ENCODE measurements at regions not wholly inside any gene's neighbourhood (a gene's known extent, or its start where the extent isn't known, plus 50 kb on each side); places are given as distances from the start of the nearest gene placed in this dataset.

DNA sequence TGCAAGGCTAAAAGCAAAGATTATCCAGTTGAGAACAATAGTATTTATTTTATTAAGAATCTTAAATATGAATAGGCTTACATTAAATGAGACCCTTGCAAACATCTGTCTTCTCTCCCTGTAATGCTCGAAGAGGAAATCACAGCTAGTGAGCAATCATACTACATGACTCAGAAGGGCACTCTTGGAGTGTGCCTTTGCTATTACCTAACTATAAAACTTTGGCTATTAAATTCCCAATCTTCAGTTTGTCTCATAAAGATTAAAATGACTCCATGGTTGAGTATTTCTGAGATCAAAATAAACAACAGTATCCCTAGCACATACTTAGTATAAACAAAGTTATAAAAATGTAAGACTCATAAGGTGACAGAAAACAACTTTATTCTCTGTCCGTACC lies 296.9 kb downstream of the KCNJ3 start:
- TF ChIP-seq, protein P1, sequence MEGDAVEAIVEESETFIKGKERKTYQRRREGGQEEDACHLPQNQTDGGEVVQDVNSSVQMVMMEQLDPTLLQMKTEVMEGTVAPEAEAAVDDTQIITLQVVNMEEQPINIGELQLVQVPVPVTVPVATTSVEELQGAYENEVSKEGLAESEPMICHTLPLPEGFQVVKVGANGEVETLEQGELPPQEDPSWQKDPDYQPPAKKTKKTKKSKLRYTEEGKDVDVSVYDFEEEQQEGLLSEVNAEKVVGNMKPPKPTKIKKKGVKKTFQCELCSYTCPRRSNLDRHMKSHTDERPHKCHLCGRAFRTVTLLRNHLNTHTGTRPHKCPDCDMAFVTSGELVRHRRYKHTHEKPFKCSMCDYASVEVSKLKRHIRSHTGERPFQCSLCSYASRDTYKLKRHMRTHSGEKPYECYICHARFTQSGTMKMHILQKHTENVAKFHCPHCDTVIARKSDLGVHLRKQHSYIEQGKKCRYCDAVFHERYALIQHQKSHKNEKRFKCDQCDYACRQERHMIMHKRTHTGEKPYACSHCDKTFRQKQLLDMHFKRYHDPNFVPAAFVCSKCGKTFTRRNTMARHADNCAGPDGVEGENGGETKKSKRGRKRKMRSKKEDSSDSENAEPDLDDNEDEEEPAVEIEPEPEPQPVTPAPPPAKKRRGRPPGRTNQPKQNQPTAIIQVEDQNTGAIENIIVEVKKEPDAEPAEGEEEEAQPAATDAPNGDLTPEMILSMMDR (IDR thresholded peaks at IDR 0.05), result no peak
- TF ChIP-seq SIN3A (IDR thresholded peaks at IDR 0.05; ENCODE audit: borderline replicate concordance, low read depth, low read length), result no peak
- no peak for TF ChIP-seq POLR2AphosphoS5 (IDR thresholded peaks at IDR 0.05; ENCODE audit: low read depth, low read length)
